Testis (tissue), 2 donors: ENCODE measurements at regions not wholly inside any gene's neighbourhood (a gene's known extent, or its start where the extent isn't known, plus 50 kb on each side); places are given as distances from the start of the nearest gene placed in this dataset.

Source experiments
- DNase-seq: peaks from one replicate; pipeline ENCODE4 v3.0.0-alpha.2; 2019
- H3K27ac ChIP-seq, 2 donors: fragments of 200-600 bp; sonication (generic); one replicate each; pipeline ENCODE4 v1.5.1; 2019
- H3K27me3 ChIP-seq: fragments of 200-600 bp; sonication (generic); one replicate; pipeline ENCODE4 v1.5.1; 2019
- H3K36me3 ChIP-seq: fragments of 200-600 bp; sonication (generic); one replicate; pipeline ENCODE4 v1.5.1; 2017; ENCODE audit warnings: low read depth; ENCODE audit errors: missing control alignments
- H3K4me1 ChIP-seq: fragments of 200-600 bp; sonication (generic); one replicate; pipeline ENCODE4 v1.5.1; 2019
- H3K4me3 ChIP-seq, 2 donors: fragments of 200-600 bp; sonication (generic); one replicate each; pipeline ENCODE4 v1.5.1; 2017 to 2019
- H3K9me3 ChIP-seq: fragments of 200-600 bp; sonication (generic); one replicate; pipeline ENCODE4 v1.5.1; 2017
- CTCF ChIP-seq, 3 experiments: fragments of 450-650 bp in 2 of 3; fragments of 200-600 bp in 1 of 3; sonication (generic) in 1 of 3; IDR thresholded peaks; one replicate each; pipeline ENCODE4 v1.5.1; 2016 to 2019; ENCODE audit warnings: antibody characterized with exemption in 3 of 3, mild to moderate bottlenecking in 2 of 3, moderate library complexity in 1 of 3
- POLR2A ChIP-seq: fragments of 450-650 bp; IDR thresholded peaks from one replicate; pipeline ENCODE4 v1.6.1; 2017; ENCODE audit warnings: antibody characterized with exemption, mild to moderate bottlenecking, moderate library complexity
- WGBS, 2 donors: methylation state at CpG; one replicate each; pipeline ENCODE4 v1.1.5; 2018; 5-methylcytosine and 5-hydroxymethylcytosine counted together
- intact Hi-C: fragments of 100-400 bp; cut with DNase I; formaldehyde crosslinking; loops from one replicate; pipeline ENCODE4 v1.15.1; 2023; ENCODE audit warnings: low total_unique reads

- Histone ChIP-seq H3K4me3 (no peak overlapping the region), H3K27ac (no peak overlapping the region), H3K36me3 (no peaks in the 10 kb centered on the region), H3K27me3 (no peaks in the 10 kb centered on the region), H3K9me3 (no peaks in the 10 kb centered on the region), H3K4me1 (no peaks in the 10 kb centered on the region)
- no peak for TF ChIP-seq CTCF (IDR thresholded peaks at IDR 0.05)
- DNase-seq, result no peak
- WGBS, 2 donors, result 41 to 45% methylated on average over 4 of the region's 4 CpGs
- intact Hi-C loops, result no loop called here
Observed at GRCh38 chr1:118649369-118650106, 338.6 kb downstream of the TBX15 start.

- intact Hi-C loops, result no loop called here
- Histone ChIP-seq H3K36me3 (no peaks in the 10 kb centered on the region), H3K4me3 (no peak overlapping the region), H3K4me1 (no peaks in the 10 kb centered on the region), H3K27me3 (no peaks in the 10 kb centered on the region), H3K27ac (no peak overlapping the region), H3K9me3 (no peaks in the 10 kb centered on the region)
- DNase-seq, result no peak
- TF ChIP-seq CTCF (IDR thresholded peaks at IDR 0.05) (no peak), POLR2A (no peak)
Observed at GRCh38 chr1:118636004-118636403, 352.1 kb downstream of the TBX15 start.

GRCh38 chr1:118627435-118627834, 360.7 kb downstream of the TBX15 start:
- 92% methylated on average over 2 of the region's 2 CpGs for WGBS, 2 donors
- no peak overlapping the region for H3K4me3 ChIP-seq
- no peaks in the 10 kb centered on the region for H3K4me1 ChIP-seq
- intact Hi-C loops, result no loop called here
- DNase-seq, result no peak
- no peak overlapping the region for H3K27ac ChIP-seq
- no peaks in the 10 kb centered on the region for H3K9me3 ChIP-seq
- TF ChIP-seq POLR2A, result no peak
- H3K36me3 ChIP-seq, result no peaks in the 10 kb centered on the region
- no peaks in the 10 kb centered on the region for H3K27me3 ChIP-seq

GRCh38 chr1:118621839-118622238, 366.3 kb downstream of the TBX15 start:
- H3K27ac ChIP-seq, result no peak overlapping the region
- no peak overlapping the region for H3K4me3 ChIP-seq
- intact Hi-C loops, result no loop called here
- no peaks in the 10 kb centered on the region for H3K4me1 ChIP-seq
- WGBS, 2 donors, result 86 to 89% methylated on average over 1 of the region's 1 CpG
- DNase-seq, result no peak
- H3K36me3 ChIP-seq, result no peaks in the 10 kb centered on the region
- no peaks in the 10 kb centered on the region for H3K9me3 ChIP-seq
- TF ChIP-seq POLR2A, result no peak
- H3K27me3 ChIP-seq, result no peaks in the 10 kb centered on the region

GRCh38 chr1:118618618-118619340, 369.4 kb downstream of the TBX15 start:
- 89 to 91% methylated on average over 3 of the region's 3 CpGs for WGBS, 2 donors
- intact Hi-C loops, result no loop called here
- DNase-seq, result no peak

More at GRCh38 chr1:118618618-118619340, 369.4 kb downstream of the TBX15 start:
- Histone ChIP-seq H3K4me3 (no peak overlapping the region), H3K27ac (no peak overlapping the region), H3K27me3 (no peaks in the 10 kb centered on the region), H3K9me3 (no peaks in the 10 kb centered on the region), H3K36me3 (no peaks in the 10 kb centered on the region), H3K4me1 (no peaks in the 10 kb centered on the region)
- TF ChIP-seq POLR2A (no peak), CTCF (IDR thresholded peaks at IDR 0.05) (no peak)
